ENCODE measurements at regions not wholly inside any gene's neighbourhood (a gene's known extent, or its start where the extent isn't known, plus 50 kb on each side); places are given as distances from the start of the nearest gene placed in this dataset.
"Not testable (repeated sequence)": the region's sequence is repeated elsewhere in the genome, so short reads cannot be mapped to it uniquely, and the experiment has no call there.

- H4K8ac ChIP-seq (ENCODE audit: low read depth in 2 of 2, low read length in 2 of 2); H2BK5ac ChIP-seq (ENCODE audit: low read depth, low read length, poor library complexity, severe bottlenecking); H4K20me1 ChIP-seq (ENCODE audit: insufficient read depth, low read length); DNase-seq; in situ Hi-C loops (cut with MboI; ENCODE audit: low sequenced_read_pairs); H4K5ac ChIP-seq (ENCODE audit: low read depth, low read length); dilution Hi-C loops (cut with HindIII; ENCODE audit: low sequenced_read_pairs, unreplicated experiment); H3K4me2 ChIP-seq (ENCODE audit: low read depth, low read length); BruUV-seq (replicated peaks); H3K56ac ChIP-seq (ENCODE audit: extremely low read depth, insufficient read depth, low read length); H2AFZ ChIP-seq (replicated peaks; ENCODE audit: low read length, poor library complexity); H3K4me1 ChIP-seq (ENCODE audit: control insufficient read depth, insufficient read depth, low read length); H3K4ac ChIP-seq (ENCODE audit: low read depth, low read length); H2BK120ac ChIP-seq (ENCODE audit: low read depth, low read length); H3K9me1 ChIP-seq (ENCODE audit: insufficient read depth, low read length); H3K23ac ChIP-seq (ENCODE audit: low read depth, low read length); POLR2A ChIA-PET (ENCODE audit: unreplicated experiment); H2BK15ac ChIP-seq (ENCODE audit: low read depth, low read length); H3K27ac ChIP-seq (ENCODE audit: insufficient read depth, low read length); H2AK9ac ChIP-seq (replicated peaks; ENCODE audit: low read depth, low read length, poor library complexity); H3K14ac ChIP-seq (replicated peaks; ENCODE audit: low read depth, low read length); H3K9ac ChIP-seq (ENCODE audit: low read depth, low read length); H3K9me3 ChIP-seq (ENCODE audit: control insufficient read depth, insufficient read depth, low read length); H3K4me3 ChIP-seq (ENCODE audit: insufficient read depth, low read depth, low read length); H3K36me3 ChIP-seq (ENCODE audit: control insufficient read depth, insufficient read depth, low read length); ATAC-seq (ENCODE audit: low read depth); H3K18ac ChIP-seq (ENCODE audit: low read depth, low read length); H2BK20ac ChIP-seq (ENCODE audit: low read depth, low read length); CTCF ChIA-PET; H4K91ac ChIP-seq (ENCODE audit: insufficient read depth, low read depth, low read length); H3K79me1 ChIP-seq (ENCODE audit: low read depth in 1 of 2, low read length in 2 of 2); H3K27me3 ChIP-seq (ENCODE audit: control insufficient read depth, insufficient read depth, low read length); intact Hi-C loops (cut with micrococcal nuclease); H2AK5ac ChIP-seq (ENCODE audit: low read depth, low read length): not testable (repeated sequence)
- WGBS, 2 experiments (ENCODE audit: extremely low coverage in 2 of 2, insufficient read length in 1 of 2): no CpG with 5 or more reads among the region's 8 CpGs
Observed at GRCh38 chr14:27363036-27363435, 765.2 kb upstream of the NOVA1 start.

All from IMR-90 (cell line).